Stimulated activated CD8-positive, alpha-beta memory T cell treated with anti-CD3 and anti-CD28 coated beads, Interleukin-4, amount 100 ng/mL, for 4 hours (primary cell): ENCODE measurements at regions not wholly inside any gene's neighbourhood (a gene's known extent, or its start where the extent isn't known, plus 50 kb on each side); places are given as distances from the start of the nearest gene placed in this dataset.
"Not testable (repeated sequence)": the region's sequence is repeated elsewhere in the genome, so short reads cannot be mapped to it uniquely, and the experiment has no call there.

Source experiments
- DNase-seq, 2 donors: peaks; one replicate each; pipeline ENCODE4 v3.0.0-alpha.2; 2020; ENCODE audit warnings: low read depth in 2 of 2, low spot score in 1 of 2

DNA sequence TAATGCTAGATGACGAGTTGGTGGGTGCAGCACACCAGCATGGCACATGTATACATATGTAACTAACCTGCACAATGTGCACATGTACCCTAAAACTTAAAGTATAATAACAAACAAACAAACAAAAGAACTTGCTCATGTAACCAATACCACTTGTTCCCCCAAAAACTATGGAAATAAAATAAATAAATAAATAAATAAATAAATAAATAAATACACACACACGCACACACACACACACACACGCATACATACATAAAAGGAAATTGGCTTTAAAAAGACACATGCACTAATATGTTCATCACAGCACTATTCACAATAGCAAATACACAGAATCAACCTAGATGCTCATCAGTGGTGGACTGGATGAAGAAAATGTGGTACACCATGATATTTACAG, 394.0 kb upstream of the SLC10A2 start:
- DNase-seq, result not testable (repeated sequence)

DNA sequence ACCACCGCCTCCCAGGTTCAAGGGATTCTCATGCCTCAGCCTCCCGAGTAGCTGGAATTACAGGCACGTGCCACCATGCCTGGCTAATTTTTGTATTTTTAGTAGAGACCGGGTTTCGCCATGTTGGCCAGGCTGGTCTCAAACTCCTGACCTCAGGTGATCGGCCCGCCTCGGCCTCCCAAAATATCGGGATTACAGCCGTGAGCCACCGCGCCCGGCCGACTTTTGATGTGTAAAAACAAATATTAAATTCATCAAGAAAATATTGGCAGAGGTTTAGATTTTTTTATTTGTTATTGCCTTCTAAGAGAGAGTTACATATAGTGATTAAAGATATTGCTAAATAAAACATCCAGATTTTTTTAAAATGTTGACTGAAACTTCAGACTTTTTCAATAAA, 390.8 kb upstream of the SLC10A2 start:
- DNase-seq, result not testable (repeated sequence)

DNA sequence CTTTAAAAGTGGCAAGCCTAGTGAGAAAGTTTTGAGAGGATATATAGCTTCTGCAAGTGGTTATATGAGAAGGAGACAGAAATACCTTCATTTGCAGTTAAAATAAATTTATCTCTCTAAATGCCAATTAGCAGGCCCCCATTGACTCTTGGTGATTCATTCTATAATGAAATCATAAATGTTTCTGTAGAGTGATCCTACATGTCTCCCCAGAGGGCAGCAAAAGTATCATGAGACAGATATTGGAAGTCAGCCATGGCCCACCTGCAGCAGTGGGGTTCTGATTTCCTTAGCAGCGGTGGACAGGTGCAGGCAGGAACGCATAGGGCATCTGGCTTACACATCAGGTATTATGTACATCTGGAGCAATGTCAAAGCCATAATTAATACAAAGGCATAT, 385.4 kb upstream of the SLC10A2 start:
- no peak for DNase-seq

DNA sequence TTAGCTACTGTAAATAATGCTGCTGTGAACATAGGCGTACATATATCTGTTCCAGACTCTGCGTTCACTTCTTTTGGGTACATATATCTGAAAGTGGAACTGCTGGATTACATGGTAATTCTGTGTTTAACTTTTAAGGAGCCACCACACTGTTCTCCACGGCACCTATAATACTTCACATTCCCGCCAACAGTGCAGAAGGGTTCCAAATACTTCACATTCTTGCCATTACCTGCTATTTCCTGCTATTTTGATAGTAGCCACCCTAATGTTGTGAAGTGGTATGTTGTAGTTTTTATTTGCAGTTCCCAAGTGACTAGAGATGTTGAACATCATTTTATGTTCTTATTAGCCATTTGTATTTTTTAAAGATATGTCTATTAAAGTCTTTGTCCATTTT, 377.4 kb upstream of the SLC10A2 start:
- DNase-seq, result no peak

DNA sequence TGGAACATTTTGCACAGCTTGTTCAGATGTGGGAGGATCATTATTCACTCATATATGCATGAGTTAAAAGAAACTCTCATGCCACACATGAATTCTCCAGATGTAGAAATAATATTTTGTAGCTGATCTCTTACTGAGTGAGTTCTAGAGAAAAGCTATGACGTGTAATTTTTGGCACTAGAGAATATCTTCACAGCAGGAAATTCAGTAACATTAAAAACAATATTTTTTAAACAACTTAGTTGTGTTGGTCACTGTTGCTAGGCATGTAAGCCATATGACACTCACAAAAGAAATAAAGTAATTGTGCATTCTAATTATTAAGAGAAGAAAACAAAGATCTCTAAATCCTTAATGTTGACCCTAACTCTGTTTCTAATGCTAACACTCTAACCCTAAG, 371.4 kb upstream of the SLC10A2 start:
- DNase-seq, result no peak

DNA sequence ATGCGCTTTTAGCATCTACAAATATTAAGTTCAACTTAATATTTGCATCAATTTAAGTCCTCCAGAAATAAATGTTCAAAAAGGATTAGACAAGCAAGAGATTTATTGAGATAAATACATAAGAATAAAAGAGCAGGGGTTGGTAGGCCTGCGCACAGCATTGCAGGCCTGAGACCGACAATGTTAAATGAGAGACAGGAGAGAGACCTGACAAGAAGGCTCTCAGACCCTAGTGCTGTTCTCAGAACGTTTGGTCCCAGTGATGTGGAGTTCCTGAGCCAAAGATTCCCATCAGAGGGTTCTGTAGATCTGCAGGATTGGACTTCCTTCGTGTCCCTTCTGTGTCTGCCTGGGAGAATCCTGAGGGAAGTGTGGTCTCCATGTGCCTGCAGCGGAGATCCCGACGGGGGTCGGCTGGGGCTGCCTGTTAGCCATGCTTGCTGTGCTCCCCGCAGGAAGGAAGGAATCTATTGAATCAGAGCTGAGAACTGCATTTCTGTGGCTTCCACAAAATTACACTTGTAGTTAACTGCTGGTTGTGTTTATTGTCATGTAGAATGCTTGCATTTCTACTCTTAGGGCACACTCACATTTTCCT, 369.9 kb upstream of the SLC10A2 start:
- no peak for DNase-seq

DNA sequence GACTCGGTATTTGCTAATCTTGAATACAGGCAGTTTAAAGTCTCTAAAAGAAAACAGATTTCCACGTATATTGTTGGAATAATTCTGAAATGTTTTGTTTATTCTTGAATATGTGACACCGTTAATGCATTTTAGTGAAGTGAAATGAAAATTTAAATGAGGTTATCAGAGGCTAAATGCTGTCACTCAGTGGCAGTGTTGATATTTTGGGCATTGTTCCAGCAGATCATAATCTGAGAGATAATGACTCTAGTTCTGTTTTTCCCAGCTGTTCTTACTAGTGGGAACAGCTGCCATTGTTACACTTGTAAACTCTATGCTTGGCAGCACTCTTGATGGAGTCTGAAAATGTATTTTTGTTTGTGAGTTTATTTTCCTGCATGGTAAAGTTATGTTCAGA, 365.6 kb upstream of the SLC10A2 start:
- no peak for DNase-seq

DNA sequence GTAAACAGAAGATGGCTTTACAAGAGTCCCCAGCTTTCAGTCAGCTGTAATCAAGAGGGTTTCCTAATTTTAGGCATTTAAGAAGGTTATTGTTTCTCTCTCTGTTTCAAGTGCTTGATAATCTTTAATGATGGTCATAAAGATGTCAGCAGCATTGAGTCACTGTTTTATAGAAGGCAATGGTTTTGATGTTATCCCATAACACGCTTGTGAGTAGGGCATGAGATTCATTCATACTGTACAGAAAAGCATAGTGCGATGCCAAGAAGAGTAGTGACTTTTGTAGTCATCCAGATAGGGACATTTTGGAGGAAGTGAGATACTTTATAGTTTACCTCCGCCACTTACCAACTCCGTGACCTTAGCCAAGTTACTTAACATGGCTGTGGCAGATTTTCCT, 364.2 kb upstream of the SLC10A2 start:
- no peak for DNase-seq

DNA sequence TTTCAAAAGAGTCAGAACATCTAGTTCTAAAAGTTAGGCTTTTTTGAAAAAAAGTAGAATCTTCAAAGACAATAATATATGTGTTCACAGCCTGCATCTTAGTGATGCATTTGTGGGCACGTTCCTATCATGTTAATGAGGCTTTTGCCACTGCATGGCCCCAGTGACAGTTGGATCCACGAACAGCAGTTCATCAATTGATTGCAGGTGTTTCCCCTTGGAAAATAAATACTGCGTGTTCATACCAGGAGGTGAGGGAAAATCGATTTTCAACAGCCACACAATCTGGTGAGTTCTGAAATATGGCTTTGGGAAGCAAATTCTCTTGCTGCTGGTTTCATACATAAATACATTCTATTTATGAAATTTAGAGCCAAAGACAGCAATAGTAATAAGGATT, 343.8 kb upstream of the SLC10A2 start:
- no peak for DNase-seq

DNA sequence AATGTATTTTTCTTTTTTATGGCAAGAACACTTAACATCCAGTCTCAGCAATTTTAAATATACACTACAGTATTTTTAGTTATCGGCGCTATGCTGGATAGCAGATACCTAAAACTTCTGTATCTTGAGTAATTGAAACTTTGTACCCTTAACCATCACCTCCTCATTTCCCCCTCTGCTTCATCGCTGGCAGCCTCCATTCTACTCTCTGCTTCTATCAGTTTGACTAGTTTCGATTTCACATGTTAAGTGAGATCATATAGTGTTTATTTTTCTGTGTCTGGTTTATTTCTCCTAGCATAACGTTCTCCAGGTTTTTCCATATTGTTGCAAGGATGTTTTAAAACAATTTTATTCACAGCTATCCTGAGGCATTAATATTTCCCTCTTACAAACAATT, 340.8 kb upstream of the SLC10A2 start:
- DNase-seq, result no peak

DNA sequence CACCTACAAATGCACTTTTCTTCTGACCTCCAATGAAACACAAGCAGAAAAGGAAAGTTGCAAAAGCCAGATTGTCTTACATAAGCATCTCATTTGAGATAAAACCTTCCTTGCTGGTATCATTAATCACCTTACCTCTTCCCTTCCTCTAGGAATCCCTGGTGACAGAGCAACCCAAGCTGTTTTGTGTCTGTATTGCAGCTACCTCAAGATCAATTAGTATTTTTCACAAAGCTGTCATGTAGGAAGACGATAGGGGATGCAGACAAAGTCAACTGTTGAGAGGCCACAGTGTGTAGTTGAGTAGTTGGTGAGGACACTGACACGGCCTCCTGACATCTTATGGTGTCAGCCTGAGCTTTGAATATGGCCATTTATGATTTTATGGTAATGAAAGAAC, 339.1 kb upstream of the SLC10A2 start:
- no peak for DNase-seq

DNA sequence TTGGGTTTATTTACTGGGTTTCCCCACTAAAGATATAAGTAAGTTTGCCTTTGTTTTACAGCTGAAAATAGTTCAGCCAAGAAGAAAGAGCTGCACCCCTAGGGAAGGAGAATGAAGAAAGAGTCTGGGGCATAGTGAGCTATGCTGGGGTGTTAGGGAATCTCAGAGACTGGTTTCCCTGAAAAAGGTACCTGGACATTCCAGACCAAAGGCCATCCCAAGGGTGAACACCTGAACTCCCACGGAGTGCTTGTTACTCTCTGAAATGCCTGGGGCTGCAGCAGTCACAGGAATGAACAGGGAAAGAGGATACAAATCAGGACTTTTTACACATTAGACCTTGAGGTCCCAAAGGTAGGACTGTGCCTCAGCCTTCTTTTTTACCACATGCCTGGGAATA, 337.6 kb upstream of the SLC10A2 start:
- DNase-seq, result no peak

DNA sequence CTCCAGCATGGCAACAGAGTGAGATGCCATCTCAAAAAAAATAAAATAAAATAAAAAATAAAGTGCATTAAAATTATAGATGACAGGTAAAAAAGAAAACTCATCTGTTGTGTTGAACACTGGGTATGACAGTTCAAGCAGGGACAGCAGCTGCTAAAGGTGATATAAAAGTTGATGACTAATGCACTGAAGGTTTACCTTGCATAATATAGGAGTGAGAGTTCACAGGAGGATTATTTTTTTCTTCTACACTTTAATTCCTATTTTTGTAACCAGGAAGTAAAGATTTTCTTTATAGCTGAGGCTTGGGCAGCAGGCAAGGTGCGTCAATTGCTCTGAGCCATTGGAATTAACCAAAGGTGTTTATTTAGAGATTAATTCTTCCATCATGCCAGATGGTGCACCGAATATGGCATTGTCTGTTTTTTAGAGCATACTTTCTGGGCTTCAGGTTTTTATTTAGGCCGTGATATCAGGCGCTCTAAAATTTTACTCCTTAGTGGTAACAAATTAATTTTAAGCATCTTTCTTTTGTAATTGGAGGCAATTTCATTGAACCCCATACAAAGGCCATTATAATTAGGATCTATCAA, 337.0 kb upstream of the SLC10A2 start:
- no peak for DNase-seq

DNA sequence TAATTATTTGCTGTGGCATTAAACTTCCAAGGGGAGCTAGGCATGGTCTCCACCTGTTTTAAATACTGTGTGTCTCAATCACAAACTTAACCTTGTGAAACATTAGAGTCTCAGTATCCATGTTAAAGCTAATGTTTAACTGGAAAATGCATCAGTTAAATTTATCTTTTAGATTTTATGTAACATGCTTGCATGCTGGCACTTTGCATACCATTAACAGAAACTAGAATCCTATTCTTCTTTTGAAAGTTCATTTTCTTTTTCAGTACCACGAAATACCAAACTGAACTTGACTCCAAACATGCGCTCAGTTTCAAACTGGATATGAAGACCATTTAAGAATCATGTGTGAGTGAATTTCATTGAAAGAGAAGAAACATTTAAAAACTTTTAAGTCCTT, 328.9 kb upstream of the SLC10A2 start:
- DNase-seq, result no peak

DNA sequence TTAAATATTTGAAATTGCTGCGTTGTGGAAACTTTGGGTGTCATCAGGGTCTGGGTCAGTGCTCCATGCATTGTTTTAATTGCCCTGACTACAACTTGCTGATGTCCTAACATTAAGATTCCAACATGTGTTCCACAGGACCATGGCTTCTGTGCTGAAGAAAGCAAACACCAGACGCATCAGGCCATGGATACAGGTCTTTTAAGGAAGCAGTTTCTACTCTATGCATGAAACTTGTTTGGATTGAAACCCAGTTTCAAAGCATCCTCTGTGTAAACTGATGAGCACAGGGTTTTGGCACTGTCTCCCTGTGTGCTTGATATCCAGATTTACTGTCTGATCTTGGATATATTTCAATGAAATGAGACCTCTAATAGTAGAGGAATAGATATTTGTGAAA, 328.4 kb upstream of the SLC10A2 start:
- no peak for DNase-seq

DNA sequence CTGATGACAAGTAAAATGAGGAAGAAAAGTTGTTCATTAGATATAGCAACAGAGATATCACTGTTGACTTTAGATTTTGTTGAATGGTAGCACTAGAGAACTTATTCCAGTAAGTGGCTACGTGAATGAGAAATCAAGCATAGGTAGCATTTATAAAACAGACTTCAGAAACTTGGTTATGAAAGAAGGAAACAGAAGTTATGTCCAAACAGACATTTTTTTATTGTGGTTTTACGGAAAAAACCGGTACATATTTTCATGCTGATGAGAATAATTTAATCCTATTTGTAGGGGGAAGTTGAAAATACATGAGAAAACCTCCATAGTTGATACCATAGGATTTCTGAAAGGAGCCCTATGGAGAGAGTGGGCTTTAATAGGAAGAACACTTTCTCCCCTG, 325.7 kb upstream of the SLC10A2 start:
- no peak for DNase-seq

DNA sequence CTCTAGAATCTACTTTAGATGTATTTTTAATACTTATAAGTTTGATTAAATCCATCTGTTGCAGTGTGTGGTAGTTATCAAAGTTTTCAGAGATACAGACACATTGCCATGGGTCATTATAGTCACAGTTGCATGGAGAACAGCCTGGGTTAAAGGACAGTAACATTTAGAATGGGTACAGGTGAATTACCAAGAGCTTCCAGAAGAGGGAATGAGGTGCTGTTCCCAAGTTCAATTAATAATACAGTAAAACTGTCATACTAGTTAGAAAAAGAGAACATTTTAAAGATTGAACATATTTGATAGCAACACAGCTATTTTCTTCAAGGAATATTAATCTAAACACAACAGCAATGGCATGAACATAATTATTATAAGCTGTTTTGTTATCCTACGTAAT, 322.6 kb upstream of the SLC10A2 start:
- DNase-seq, result no peak

DNA sequence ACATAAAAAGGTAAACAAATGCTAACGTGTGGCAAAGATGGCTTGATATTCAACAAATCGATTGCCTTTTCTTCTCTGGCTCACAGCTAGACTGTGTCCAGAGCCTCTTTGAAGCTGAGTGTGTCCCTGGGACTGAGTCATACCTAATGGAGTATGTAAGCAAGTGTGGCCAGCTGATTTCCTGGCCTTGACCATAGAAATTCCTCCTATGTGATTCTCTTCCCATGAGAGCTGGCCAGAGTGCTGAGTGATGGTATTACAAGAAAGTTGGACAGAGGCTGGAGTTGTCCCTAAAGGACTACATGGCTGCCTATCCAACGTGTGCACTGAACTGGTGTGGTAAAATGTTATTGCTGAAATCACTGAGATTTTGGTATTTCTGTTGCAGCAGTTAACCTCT, 320.1 kb upstream of the SLC10A2 start:
- DNase-seq, result no peak

DNA sequence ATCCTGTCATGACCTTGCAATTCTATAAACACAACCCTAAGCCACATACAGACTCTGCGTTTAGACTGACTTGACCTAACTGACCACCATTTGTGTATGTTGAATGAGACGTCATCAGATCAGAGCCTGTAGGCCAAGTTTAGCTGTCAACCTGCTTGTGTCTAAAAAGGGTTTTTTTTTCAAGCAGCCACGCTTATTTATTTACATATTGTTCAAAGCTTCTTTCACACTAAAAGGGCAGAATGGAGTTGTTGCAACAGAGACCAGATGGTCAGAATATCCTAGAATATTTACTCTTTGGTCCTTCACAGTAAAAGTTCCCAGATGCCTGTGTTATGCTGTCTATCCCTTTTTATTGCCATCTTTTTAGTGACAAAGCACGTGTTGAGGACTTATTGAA, 307.7 kb upstream of the SLC10A2 start:
- DNase-seq, result no peak

DNA sequence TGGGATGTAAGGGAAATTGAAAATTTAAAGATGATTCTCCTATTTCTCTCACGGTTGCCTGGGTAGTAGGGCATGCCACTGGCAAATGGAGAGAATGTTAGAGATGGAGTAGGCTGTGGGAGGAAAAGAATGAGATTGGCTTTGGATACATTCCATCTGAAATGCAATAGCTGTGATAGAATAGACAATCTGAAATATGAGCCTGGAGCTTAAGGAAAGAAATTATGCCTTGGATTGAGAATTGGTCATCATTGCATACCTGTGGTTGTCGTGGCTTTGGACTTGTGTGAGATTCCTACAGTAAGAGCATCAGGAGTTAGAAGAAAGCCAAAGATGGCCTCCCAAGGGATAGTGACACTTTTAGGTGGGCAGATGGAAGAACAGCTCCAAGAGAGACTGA, 305.1 kb upstream of the SLC10A2 start:
- no peak for DNase-seq

DNA sequence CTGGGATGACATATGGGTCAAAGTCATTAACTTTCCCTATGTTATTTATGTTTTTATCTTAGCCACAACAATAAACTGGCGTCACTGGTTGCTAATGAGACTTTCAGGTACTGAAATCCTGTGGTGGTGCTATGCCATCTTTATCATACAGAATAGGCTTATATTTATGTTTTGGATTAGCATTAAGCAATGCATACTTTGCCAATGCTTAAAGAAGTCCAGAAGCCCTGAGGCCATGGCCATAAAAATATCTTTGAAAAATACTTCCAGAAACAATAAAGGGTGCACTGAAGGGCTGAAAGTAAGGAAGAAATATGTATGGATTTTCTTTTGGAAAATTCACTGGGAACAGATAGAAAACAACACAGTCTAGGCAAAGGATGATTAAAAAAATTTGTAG, 304.6 kb upstream of the SLC10A2 start:
- DNase-seq, result no peak

DNA sequence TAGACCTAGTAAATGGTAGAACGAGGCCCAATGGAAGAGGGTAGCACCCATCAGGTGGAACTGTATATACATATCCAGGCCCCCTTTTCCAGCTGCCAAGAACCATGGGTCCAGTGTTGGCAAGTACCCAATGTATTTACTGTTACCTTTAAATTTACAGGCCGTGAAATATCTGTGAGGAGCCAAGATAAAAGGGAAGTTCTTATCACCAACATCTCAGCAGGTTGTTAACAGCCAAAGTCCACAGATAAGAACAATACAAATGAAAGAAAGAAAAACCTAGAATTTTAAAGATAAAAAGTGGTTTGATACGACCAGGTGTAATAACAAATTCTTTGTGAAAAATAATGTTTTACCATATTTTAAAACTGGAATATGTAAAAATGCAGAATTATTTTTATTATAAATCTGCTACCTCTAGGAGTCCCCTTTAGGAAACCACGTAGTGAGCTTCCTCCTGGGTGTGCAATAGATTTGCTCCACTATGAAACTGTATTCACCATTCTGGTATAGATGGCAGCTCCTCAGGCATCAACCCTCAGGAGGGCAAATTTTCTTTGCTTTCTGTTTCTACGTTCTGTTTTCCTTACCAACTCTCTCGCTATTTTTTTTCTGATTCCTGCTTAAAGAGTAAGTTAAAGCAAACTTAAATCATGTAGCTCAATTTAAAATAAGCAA, 292.2 kb upstream of the SLC10A2 start:
- DNase-seq, result no peak

DNA sequence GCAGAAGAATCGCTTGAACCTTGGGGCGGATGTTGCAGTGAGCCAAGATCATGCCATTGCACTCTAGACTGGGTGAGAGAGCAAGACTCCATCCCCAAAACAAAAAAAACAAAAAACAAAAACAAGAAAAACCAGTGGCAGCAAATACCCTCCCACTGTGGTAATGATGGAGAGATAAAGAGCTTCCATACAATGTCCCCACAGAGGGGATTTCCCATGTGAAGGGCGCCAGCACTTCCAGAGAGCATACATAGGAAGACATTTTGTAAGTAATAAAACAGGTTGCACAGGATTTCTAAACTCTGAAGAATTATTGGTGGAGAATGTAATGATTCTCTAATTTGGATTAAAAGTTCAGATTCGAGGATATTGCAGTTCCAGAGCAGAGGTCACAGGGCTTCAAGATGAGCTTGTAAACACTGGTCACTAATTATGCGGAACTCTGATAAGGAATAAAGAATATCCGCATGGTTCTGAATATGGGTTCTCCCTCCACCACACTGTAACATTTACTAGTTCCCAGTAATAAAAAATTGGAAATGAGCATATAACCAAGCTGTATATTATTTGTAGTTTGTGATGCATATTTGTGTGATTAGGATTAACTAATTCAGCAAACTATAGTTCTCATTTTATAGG, 290.1 kb upstream of the SLC10A2 start:
- DNase-seq, result no peak
